ENCODE measurements at regions not wholly inside any gene's neighbourhood (a gene's known extent, or its start where the extent isn't known, plus 50 kb on each side); places are given as distances from the start of the nearest gene placed in this dataset.

DNA sequence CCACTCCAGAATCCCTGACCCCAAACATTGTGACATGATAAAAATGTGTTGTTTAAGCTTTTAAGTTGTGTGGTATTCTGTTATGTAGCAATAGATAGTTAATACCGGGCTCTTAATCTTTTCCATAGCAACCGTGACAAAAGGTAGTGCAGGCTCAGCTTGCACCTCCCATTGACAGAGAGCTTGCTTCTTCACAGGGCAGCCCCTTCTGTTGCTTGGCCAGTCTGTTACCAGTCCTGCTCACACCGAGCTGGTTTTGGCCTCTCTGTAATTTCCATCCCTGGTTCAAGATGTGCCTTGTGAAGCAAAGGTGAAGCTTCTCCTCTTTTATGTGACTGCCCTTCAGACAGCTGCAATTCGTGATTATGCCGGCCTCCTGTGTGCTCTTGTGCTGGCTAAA is 86.9 kb downstream of the CRYGS start:
- WGBS (ENCODE audit: low lambda C conversion rate, missing lambda C conversion rate): 88% methylated on average over 5 of the region's 5 CpGs
- H3K27me3 ChIP-seq: peaks cover 5% of the 10 kb centered on the region
- no peaks in the 10 kb centered on the region for H3K36me3 ChIP-seq (replicated peaks; ENCODE audit: insufficient read depth, low read depth)
- H3K4me3 ChIP-seq: no peak overlapping the region
- TF ChIP-seq, protein P1, sequence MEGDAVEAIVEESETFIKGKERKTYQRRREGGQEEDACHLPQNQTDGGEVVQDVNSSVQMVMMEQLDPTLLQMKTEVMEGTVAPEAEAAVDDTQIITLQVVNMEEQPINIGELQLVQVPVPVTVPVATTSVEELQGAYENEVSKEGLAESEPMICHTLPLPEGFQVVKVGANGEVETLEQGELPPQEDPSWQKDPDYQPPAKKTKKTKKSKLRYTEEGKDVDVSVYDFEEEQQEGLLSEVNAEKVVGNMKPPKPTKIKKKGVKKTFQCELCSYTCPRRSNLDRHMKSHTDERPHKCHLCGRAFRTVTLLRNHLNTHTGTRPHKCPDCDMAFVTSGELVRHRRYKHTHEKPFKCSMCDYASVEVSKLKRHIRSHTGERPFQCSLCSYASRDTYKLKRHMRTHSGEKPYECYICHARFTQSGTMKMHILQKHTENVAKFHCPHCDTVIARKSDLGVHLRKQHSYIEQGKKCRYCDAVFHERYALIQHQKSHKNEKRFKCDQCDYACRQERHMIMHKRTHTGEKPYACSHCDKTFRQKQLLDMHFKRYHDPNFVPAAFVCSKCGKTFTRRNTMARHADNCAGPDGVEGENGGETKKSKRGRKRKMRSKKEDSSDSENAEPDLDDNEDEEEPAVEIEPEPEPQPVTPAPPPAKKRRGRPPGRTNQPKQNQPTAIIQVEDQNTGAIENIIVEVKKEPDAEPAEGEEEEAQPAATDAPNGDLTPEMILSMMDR (IDR thresholded peaks at IDR 0.05; ENCODE audit: poor library complexity): no peak
- no peak for DNase-seq (ENCODE audit: low spot score)
- no peak overlapping the region for H3K4me2 ChIP-seq
- no peak overlapping the region for H3K27ac ChIP-seq
- no peaks in the 10 kb centered on the region for H3K79me2 ChIP-seq
- H4K20me1 ChIP-seq (ENCODE audit: insufficient read depth, poor library complexity, severe bottlenecking): no peaks in the 10 kb centered on the region
- H2AFZ ChIP-seq: no peak overlapping the region
- no peaks in the 10 kb centered on the region for H3K4me1 ChIP-seq (ENCODE audit: insufficient read depth)
- H3K9me3 ChIP-seq (ENCODE audit: low read depth): no peaks in the 10 kb centered on the region
- H3K9me2 ChIP-seq (replicated peaks; ENCODE audit: insufficient read depth): no peaks in the 10 kb centered on the region

DNA sequence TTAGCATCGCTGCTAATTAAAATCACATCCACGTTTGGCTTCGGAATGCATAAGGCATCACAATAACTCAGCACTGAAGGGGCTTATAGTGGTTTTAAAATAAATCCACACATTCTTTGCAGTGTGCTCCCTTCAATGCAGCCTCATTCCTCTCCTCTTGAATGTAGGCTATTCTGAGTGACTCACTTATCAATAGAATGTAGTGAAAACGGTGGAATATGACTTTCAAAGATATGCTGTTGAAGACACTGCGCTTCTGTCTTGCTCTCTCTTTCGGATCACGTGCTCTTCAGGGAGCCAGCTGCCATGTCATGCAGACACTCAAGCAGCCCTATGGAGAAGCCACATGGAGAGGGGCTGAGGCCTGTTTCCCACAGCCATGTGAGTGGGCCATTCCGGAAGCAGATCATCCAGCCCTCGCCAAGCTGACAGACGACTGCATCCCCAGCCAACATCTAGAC is 87.4 kb downstream of the CRYGS start:
- Histone ChIP-seq H4K20me1 (ENCODE audit: insufficient read depth, poor library complexity, severe bottlenecking) (no peaks in the 10 kb centered on the region), H3K4me2 (no peak overlapping the region), H3K27ac (no peak overlapping the region), H3K4me1 (ENCODE audit: insufficient read depth) (no peaks in the 10 kb centered on the region), H3K4me3 (no peak overlapping the region), H3K9me3 (ENCODE audit: low read depth) (no peaks in the 10 kb centered on the region), H3K9me2 (replicated peaks; ENCODE audit: insufficient read depth) (no peaks in the 10 kb centered on the region), H3K27me3 (peaks cover 5% of the 10 kb centered on the region), H3K36me3 (replicated peaks; ENCODE audit: insufficient read depth, low read depth) (no peaks in the 10 kb centered on the region), H2AFZ (no peak overlapping the region), H3K79me2 (no peaks in the 10 kb centered on the region)
- TF ChIP-seq EZH2phosphoT487 (IDR thresholded peaks at IDR 0.05; ENCODE audit: low read depth, severe bottlenecking, unreplicated experiment) (no peak), EZH2 (IDR thresholded peaks at IDR 0.05; ENCODE audit: borderline replicate concordance) (no peak)
- TF ChIP-seq, protein P1 (IDR thresholded peaks at IDR 0.05; ENCODE audit: poor library complexity): no peak
- no peak for DNase-seq (ENCODE audit: low spot score)
- WGBS (ENCODE audit: low lambda C conversion rate, missing lambda C conversion rate): 86% methylated on average over 10 of the region's 10 CpGs

DNA sequence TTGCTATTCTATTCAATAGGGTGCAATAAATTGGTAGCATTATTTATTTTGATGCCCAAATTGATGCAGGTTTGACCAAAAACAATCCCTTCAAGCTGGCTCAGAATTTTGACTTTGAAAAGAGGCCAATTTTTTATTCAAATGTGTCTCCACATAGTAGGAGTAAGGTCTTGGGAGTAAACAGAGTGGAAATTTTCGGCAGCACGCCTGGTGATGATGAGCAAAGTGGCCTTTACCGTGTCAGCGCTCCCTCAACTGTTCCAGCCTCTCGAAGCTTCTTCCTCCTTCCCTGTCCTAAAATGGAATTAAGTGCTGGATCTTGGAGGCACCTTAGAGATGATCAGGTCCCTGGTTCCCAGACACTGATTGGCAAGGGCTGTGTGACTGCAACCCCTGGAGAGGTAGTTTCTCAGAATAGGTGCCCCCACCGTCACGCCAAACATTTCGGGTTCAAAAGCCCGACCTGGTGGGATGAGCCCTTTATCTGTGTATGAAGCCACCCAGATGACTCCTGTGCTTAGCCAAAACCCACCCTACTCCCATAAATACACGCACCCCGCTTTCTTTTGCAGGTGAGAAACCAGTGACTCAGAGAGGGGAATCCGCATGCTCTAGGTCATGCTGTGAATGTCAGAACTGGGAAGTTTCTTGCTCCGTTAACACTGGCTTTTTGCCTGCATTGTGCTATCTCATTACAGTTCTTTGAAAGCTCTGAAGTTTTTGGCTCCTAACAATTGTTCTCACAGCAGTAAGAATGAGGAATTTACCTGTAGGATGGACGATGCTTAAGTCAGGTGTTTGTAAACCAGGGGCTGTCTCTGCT is 89.1 kb downstream of the CRYGS start:
- Histone ChIP-seq H3K27ac (no peak overlapping the region), H3K9me3 (ENCODE audit: low read depth) (no peaks in the 10 kb centered on the region), H3K9me2 (replicated peaks; ENCODE audit: insufficient read depth) (no peaks in the 10 kb centered on the region), H3K4me3 (no peak overlapping the region), H3K36me3 (replicated peaks; ENCODE audit: insufficient read depth, low read depth) (no peaks in the 10 kb centered on the region), H3K27me3 (peaks cover 5% of the 10 kb centered on the region), H4K20me1 (ENCODE audit: insufficient read depth, poor library complexity, severe bottlenecking) (no peaks in the 10 kb centered on the region), H3K4me1 (ENCODE audit: insufficient read depth) (no peaks in the 10 kb centered on the region), H3K79me2 (no peaks in the 10 kb centered on the region), H2AFZ (no peak overlapping the region), H3K4me2 (no peak overlapping the region)
- no peak for DNase-seq (ENCODE audit: low spot score)
- TF ChIP-seq EZH2 (IDR thresholded peaks at IDR 0.05; ENCODE audit: borderline replicate concordance): no peak
- TF ChIP-seq, protein P1 (IDR thresholded peaks at IDR 0.05; ENCODE audit: poor library complexity): no peak
- 87% methylated on average over 14 of the region's 14 CpGs for WGBS (ENCODE audit: low lambda C conversion rate, missing lambda C conversion rate)

All from hepatocyte (in vitro differentiated cells).